ENCODE measurements at regions not wholly inside any gene's neighbourhood (a gene's known extent, or its start where the extent isn't known, plus 50 kb on each side); places are given as distances from the start of the nearest gene placed in this dataset.

DNA sequence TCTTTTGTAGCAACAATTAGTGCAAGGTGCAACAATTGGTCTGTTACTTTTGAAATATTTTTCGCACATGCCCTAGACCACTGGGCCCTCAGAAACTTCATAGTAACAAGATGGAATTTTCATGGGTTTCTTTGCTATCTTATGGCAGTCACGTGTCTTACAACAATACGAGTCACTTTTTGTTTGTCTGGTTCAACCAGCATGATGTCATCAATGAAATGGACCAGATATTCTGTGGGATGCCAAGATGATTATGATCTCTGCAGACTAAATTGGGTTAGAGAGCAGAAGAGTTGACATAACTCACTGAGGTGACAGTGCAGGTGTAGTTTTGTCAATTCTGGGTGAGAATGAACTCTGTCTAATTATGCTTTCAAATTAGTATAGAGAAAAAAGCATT is 239.6 kb upstream of the RIOK2 start:
- no peak for TF ChIP-seq CTCF (IDR thresholded peaks at IDR 0.05; ENCODE audit: low read length)
- no peak for TF ChIP-seq EZH2 (IDR thresholded peaks at IDR 0.05; ENCODE audit: borderline replicate concordance, low read length)

Data from OCI-LY1 (cell line).